ENCODE measurements at regions not wholly inside any gene's neighbourhood (a gene's known extent, or its start where the extent isn't known, plus 50 kb on each side); places are given as distances from the start of the nearest gene placed in this dataset.

DNA sequence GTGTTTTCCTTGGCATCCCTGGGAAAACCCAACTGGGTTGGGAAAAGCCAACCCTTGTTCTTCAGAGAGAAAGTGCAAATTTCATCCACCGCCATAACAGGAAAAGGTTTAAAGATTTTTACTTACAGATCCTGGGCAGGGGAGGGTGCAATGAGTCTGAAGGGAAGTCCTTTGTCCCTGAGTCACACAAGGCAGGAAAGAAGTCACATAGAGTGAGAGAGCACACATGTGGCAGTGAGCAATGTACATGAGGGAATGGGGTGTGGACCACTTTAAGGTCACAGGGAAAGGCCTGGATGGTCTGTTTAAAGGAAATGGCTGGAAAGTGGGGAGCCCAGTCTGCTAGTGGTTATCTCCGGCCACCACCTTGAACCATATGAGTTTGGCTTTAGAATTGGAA, 248.9 kb downstream of the HS3ST1 start (continued):
- TF ChIP-seq, protein P1, sequence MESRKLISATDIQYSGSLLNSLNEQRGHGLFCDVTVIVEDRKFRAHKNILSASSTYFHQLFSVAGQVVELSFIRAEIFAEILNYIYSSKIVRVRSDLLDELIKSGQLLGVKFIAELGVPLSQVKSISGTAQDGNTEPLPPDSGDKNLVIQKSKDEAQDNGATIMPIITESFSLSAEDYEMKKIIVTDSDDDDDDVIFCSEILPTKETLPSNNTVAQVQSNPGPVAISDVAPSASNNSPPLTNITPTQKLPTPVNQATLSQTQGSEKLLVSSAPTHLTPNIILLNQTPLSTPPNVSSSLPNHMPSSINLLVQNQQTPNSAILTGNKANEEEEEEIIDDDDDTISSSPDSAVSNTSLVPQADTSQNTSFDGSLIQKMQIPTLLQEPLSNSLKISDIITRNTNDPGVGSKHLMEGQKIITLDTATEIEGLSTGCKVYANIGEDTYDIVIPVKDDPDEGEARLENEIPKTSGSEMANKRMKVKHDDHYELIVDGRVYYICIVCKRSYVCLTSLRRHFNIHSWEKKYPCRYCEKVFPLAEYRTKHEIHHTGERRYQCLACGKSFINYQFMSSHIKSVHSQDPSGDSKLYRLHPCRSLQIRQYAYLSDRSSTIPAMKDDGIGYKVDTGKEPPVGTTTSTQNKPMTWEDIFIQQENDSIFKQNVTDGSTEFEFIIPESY (IDR thresholded peaks at IDR 0.05; ENCODE audit: extremely low read depth, insufficient replicate concordance, low read length): no peak
- no peak for TF ChIP-seq ZNF274 (IDR thresholded peaks at IDR 0.05; ENCODE audit: low read depth, low read length)

DNA sequence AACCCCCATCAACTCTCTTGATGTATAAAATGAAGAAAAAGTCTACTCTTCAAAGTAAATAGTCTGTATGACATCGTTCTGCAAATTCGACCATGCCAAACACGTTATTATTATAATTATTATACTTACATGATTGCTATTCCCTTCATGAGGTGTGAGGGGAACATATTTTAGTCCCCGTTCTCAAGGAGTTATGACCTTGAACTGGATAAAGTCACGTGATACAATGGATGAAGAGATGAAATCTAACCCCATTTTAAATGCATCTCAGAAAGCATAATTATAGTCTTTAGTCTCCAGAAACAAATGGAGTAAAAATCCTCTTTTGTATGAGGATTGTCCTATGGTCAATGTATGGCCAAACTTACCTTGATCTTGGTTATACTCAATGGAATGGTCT, 250.3 kb downstream of the HS3ST1 start:
- DNase-seq (ENCODE audit: low read depth, low spot score) (no peak), ATAC-seq (no peak)
- no peak overlapping the region for H2AFZ ChIP-seq (ENCODE audit: low read depth, low read length, poor library complexity, severe bottlenecking)
- no peaks in the 10 kb centered on the region for H3K79me2 ChIP-seq (ENCODE audit: insufficient read depth, low read length)
- TF ChIP-seq, protein P2, sequence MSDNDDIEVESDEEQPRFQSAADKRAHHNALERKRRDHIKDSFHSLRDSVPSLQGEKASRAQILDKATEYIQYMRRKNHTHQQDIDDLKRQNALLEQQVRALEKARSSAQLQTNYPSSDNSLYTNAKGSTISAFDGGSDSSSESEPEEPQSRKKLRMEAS (IDR thresholded peaks at IDR 0.05): no peak
- TF ChIP-seq, protein P3, sequence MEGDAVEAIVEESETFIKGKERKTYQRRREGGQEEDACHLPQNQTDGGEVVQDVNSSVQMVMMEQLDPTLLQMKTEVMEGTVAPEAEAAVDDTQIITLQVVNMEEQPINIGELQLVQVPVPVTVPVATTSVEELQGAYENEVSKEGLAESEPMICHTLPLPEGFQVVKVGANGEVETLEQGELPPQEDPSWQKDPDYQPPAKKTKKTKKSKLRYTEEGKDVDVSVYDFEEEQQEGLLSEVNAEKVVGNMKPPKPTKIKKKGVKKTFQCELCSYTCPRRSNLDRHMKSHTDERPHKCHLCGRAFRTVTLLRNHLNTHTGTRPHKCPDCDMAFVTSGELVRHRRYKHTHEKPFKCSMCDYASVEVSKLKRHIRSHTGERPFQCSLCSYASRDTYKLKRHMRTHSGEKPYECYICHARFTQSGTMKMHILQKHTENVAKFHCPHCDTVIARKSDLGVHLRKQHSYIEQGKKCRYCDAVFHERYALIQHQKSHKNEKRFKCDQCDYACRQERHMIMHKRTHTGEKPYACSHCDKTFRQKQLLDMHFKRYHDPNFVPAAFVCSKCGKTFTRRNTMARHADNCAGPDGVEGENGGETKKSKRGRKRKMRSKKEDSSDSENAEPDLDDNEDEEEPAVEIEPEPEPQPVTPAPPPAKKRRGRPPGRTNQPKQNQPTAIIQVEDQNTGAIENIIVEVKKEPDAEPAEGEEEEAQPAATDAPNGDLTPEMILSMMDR (IDR thresholded peaks at IDR 0.05 in 2 of 3, conservative IDR thresholded peaks at IDR 0.05 in 1 of 3; ENCODE audit: borderline replicate concordance in 1 of 3, insufficient read depth in 1 of 3, low read depth in 2 of 3, low read length in 2 of 3): no peak
- TF ChIP-seq, protein P4, sequence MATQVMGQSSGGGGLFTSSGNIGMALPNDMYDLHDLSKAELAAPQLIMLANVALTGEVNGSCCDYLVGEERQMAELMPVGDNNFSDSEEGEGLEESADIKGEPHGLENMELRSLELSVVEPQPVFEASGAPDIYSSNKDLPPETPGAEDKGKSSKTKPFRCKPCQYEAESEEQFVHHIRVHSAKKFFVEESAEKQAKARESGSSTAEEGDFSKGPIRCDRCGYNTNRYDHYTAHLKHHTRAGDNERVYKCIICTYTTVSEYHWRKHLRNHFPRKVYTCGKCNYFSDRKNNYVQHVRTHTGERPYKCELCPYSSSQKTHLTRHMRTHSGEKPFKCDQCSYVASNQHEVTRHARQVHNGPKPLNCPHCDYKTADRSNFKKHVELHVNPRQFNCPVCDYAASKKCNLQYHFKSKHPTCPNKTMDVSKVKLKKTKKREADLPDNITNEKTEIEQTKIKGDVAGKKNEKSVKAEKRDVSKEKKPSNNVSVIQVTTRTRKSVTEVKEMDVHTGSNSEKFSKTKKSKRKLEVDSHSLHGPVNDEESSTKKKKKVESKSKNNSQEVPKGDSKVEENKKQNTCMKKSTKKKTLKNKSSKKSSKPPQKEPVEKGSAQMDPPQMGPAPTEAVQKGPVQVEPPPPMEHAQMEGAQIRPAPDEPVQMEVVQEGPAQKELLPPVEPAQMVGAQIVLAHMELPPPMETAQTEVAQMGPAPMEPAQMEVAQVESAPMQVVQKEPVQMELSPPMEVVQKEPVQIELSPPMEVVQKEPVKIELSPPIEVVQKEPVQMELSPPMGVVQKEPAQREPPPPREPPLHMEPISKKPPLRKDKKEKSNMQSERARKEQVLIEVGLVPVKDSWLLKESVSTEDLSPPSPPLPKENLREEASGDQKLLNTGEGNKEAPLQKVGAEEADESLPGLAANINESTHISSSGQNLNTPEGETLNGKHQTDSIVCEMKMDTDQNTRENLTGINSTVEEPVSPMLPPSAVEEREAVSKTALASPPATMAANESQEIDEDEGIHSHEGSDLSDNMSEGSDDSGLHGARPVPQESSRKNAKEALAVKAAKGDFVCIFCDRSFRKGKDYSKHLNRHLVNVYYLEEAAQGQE (IDR thresholded peaks at IDR 0.05; ENCODE audit: low read depth): no peak
- TF ChIP-seq JUND (IDR thresholded peaks at IDR 0.05) (no peak), FOSL1 (IDR thresholded peaks at IDR 0.05; ENCODE audit: low read depth) (no peak)
- H3K36me3 ChIP-seq (ENCODE audit: control insufficient read depth in 1 of 2, insufficient read depth in 2 of 2, low read length in 2 of 2): no peaks in the 10 kb centered on the region
- H3K9ac ChIP-seq (ENCODE audit: low read length): no peak overlapping the region
- RAD21 ChIA-PET (ENCODE audit: low non-redundant PET in 1 of 2, low total read pairs in 2 of 2, uncharacterized antibody in 2 of 2, unreplicated experiment in 2 of 2): no interaction called here
- no peak overlapping the region for H3K4me3 ChIP-seq (replicated peaks in 1 of 2; ENCODE audit: low read depth in 1 of 2, low read length in 2 of 2)
- no peak overlapping the region for H3K27ac ChIP-seq (ENCODE audit: low read depth, low read length)
- H3K4me2 ChIP-seq (ENCODE audit: low read length): no peak overlapping the region
- no peaks in the 10 kb centered on the region for H3K9me3 ChIP-seq (ENCODE audit: control insufficient read depth in 1 of 2, insufficient read depth in 1 of 2, low read depth in 1 of 2, low read length in 2 of 2)
- H3K27me3 ChIP-seq (ENCODE audit: insufficient read depth, low read length): no peaks in the 10 kb centered on the region
- no peaks in the 10 kb centered on the region for H3K9me2 ChIP-seq (ENCODE audit: insufficient read depth)
- CTCF ChIA-PET: no interaction called here
- no peaks in the 10 kb centered on the region for H3K4me1 ChIP-seq (ENCODE audit: control insufficient read depth in 1 of 2, insufficient read depth in 2 of 2, low read length in 2 of 2)
- POLR2A ChIA-PET: no interaction called here
- intact Hi-C loops (cut with micrococcal nuclease): no loop called here
- no peaks in the 10 kb centered on the region for H4K20me1 ChIP-seq (ENCODE audit: insufficient read depth)
- BruUV-seq (replicated peaks): no TSS peak
